Glutamatergic neuron (in vitro differentiated cells): ENCODE measurements at regions not wholly inside any gene's neighbourhood (a gene's known extent, or its start where the extent isn't known, plus 50 kb on each side); places are given as distances from the start of the nearest gene placed in this dataset.

Experiments
- DNase-seq: peaks from one replicate; pipeline ENCODE4 v3.0.0; 2022
- H3K27ac Mint-ChIP-seq: one replicate; pipeline ENCODE4 v1.8.0; 2020; ENCODE audit warnings: mild to moderate bottlenecking, mixed read lengths, inconsistent platforms; ENCODE audit not compliant: unreplicated experiment
- H3K27me3 Mint-ChIP-seq: one replicate; pipeline ENCODE4 v1.8.0; 2020; ENCODE audit warnings: mild to moderate bottlenecking, moderate library complexity, mixed read lengths, inconsistent platforms; ENCODE audit not compliant: unreplicated experiment
- H3K36me3 Mint-ChIP-seq: one replicate; pipeline ENCODE4 v1.8.0; 2020; ENCODE audit warnings: mild to moderate bottlenecking, mixed read lengths, inconsistent platforms; ENCODE audit not compliant: unreplicated experiment
- H3K4me1 Mint-ChIP-seq: one replicate; pipeline ENCODE4 v1.8.0; 2020; ENCODE audit warnings: mild to moderate bottlenecking, low read depth, mixed read lengths, inconsistent platforms; ENCODE audit not compliant: unreplicated experiment
- H3K4me3 Mint-ChIP-seq: one replicate; pipeline ENCODE4 v1.8.0; 2020; ENCODE audit warnings: mild to moderate bottlenecking, mixed read lengths, inconsistent platforms; ENCODE audit not compliant: unreplicated experiment
- H3K9me3 Mint-ChIP-seq: one replicate; pipeline ENCODE4 v1.8.0; 2020; ENCODE audit warnings: mild to moderate bottlenecking, moderate library complexity, mixed read lengths, inconsistent platforms; ENCODE audit not compliant: unreplicated experiment
- TF ChIP-seq, protein P1 (sequence below): fragments of 200-600 bp; sonication (generic); IDR thresholded peaks from one replicate; pipeline ENCODE4 v1.5.0; 2021; ENCODE audit not compliant: partially characterized antibody, unreplicated experiment

DNA sequence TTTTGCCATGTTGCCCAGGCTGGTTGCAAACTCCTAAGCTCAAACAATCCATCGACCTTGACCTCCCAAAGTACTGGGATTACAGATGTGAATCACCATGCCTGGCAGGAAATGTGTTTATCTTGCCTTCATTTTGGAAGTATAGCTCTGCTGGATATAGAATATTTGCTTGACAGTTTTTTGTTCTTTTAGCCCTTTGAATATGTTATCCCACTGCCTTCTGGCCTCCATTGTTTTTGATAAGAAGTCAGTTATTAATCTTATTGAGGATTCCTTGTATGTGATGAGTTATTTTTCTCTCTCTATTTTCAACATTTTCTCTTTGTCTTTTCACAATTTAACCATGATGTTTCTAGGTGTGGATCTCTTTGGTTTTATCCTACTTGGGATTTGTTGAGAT lies 112.9 kb upstream of the RAB3GAP2 start:
- Mint-ChIP-seq H3K27ac (no peak overlapping the region), H3K4me3 (no peak overlapping the region), H3K4me1 (peaks cover 27% of the 10 kb centered on the region), H3K9me3 (peaks cover 6% of the 10 kb centered on the region), H3K36me3 (peaks cover 10% of the 10 kb centered on the region), H3K27me3 (peaks cover 6% of the 10 kb centered on the region)
- TF ChIP-seq, protein P1, sequence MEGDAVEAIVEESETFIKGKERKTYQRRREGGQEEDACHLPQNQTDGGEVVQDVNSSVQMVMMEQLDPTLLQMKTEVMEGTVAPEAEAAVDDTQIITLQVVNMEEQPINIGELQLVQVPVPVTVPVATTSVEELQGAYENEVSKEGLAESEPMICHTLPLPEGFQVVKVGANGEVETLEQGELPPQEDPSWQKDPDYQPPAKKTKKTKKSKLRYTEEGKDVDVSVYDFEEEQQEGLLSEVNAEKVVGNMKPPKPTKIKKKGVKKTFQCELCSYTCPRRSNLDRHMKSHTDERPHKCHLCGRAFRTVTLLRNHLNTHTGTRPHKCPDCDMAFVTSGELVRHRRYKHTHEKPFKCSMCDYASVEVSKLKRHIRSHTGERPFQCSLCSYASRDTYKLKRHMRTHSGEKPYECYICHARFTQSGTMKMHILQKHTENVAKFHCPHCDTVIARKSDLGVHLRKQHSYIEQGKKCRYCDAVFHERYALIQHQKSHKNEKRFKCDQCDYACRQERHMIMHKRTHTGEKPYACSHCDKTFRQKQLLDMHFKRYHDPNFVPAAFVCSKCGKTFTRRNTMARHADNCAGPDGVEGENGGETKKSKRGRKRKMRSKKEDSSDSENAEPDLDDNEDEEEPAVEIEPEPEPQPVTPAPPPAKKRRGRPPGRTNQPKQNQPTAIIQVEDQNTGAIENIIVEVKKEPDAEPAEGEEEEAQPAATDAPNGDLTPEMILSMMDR, result no peak
- no peak for DNase-seq

DNA sequence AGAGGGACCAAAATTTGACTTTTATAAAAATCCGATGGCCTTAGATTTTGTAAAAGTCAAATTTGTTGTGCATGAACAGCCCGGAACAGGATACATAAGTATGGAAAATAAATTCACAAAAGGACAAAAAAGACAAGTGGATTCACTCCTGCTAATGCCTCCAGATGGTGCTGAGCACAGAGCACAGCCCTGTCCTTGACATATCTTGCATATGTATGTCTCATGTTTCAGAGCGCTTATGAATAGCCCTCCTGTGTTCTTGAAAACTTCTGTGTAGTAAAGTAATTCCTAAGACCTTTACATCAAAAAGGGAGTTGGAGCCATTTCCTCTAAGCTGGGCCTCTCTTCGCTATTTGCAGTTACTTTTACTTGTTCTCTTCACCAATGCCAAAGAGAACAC lies 110.7 kb upstream of the RAB3GAP2 start:
- peaks cover 14% of the 10 kb centered on the region for H3K36me3 Mint-ChIP-seq
- TF ChIP-seq, protein P1, result no peak
- peak overlapping the region; percentile 95 for H3K27ac Mint-ChIP-seq
- DNase-seq, result no peak
- H3K4me3 Mint-ChIP-seq, result peak overlapping the region; percentile 62
- peaks cover 6% of the 10 kb centered on the region for H3K9me3 Mint-ChIP-seq
- peaks cover 9% of the 10 kb centered on the region for H3K27me3 Mint-ChIP-seq
- H3K4me1 Mint-ChIP-seq, result peaks cover 27% of the 10 kb centered on the region

DNA sequence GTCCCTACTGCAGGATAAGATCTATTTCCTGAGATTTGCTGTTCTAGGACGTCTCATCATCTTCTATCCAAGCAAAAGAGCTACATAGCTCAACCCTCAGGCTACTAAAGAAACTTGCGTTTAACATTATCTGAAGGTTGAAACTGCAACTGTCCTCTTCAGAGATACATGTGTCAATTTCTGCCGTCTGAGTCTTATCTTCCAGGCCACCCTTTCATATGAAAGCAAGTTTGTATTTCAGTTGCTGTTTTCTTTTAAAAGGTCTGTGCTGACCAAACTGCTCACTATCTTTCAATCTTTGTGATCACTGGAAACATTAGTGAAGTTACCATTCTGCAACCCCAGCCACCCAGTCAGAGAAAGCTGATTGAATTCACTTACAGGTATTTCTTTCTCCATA lies 108.6 kb upstream of the RAB3GAP2 start:
- Mint-ChIP-seq H3K27me3 (peaks cover 9% of the 10 kb centered on the region), H3K4me3 (no peak overlapping the region)
- TF ChIP-seq, protein P1, result no peak

DNA sequence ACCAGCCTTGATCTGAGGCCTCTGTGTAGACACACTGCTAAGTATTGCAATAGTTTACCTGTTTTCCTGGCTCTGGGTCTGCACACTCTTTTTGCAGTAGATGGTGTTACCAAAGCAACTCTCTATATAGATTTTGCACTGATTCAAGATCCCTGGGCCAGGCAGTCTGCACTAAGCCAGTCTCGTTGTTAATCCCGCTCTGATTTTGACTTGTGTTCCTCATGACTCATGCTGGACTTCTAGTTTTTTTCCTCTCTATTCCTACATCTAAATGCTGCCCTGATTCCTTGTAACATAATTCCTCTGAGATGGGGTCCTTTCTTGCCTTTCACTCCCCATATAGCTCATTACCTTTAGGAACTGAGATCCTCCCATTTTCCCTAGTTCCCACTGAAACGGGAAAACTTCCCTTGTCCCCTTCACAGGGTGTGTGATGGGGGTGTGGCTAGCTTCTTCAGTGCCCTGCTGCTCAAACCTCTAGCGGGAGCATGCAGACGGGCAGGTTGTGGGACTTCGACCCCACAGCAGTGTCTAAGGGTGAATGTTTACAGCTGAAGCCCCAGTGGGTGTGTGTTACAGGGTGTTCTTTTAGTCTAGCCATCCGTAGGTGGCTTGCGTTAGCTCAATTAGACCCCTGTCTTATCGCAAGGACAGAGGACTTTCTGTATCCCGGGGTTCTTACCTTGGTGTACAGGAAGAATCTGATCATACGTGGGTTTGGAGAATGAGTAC lies 106.5 kb upstream of the RAB3GAP2 start:
- Mint-ChIP-seq H3K36me3 (peaks cover 11% of the 10 kb centered on the region), H3K4me1 (peaks cover 23% of the 10 kb centered on the region), H3K27ac (no peak overlapping the region), H3K4me3 (no peak overlapping the region), H3K9me3 (peaks cover 8% of the 10 kb centered on the region), H3K27me3 (peaks cover 13% of the 10 kb centered on the region)
- TF ChIP-seq, protein P1, result no peak
- DNase-seq, result no peak

More for the DNA sequence above, 108.6 kb upstream of the RAB3GAP2 start:
- Mint-ChIP-seq H3K4me1 (peaks cover 27% of the 10 kb centered on the region), H3K27ac (no peak overlapping the region), H3K36me3 (peaks cover 14% of the 10 kb centered on the region), H3K9me3 (peaks cover 8% of the 10 kb centered on the region)
- no peak for DNase-seq

DNA sequence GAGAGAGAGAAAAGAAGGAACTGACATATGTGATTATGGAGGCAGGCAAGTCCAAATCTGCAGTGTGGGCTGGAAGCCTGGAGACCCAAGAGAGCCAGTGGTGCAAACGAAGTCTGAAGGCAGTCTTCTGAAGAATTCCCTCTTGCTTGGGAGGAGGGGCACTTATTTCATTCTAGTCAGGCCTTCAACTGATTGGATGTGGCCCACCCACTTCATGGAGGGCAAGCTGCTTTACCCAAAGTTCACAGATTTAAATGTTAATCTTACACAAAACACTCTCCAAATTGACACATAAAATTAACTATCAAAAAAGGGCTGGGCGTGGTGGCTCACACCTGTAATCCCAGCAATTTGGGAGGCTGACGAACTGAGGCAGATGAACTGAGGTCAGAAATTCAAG lies 103.5 kb upstream of the RAB3GAP2 start:
- Mint-ChIP-seq H3K4me3 (no peak overlapping the region), H3K9me3 (peaks cover 1% of the 10 kb centered on the region), H3K4me1 (peaks cover 10% of the 10 kb centered on the region), H3K36me3 (peaks cover 11% of the 10 kb centered on the region), H3K27ac (no peak overlapping the region), H3K27me3 (peaks cover 9% of the 10 kb centered on the region)
- no peak for DNase-seq
- TF ChIP-seq, protein P1, result no peak
